ENCODE measurements at regions not wholly inside any gene's neighbourhood (a gene's known extent, or its start where the extent isn't known, plus 50 kb on each side); places are given as distances from the start of the nearest gene placed in this dataset.

DNA sequence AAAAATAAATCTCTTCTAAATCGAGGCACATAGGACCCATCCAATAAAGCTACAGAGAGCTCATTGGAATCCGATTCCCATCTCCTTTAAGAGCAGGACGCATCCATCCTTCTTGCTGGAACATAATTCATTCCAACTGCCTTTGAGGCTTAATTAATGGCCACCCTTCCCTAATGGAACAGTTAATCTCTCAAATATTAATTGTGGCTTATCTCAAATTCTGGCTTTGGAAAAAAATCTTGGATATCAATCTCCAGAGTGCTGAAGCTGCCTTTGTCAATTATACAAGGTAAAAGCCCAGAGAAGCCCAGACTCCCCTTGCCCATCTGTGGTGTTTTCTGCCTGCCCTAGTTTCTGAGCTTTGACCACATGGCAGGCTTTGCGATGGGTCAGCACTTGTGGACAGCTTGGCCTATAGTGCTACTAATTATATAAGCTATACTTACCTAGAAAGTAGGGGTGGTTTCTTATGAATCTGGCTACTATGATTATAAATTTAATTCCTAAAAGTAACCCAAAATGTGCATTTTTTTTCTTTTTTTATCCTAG lies 246.3 kb downstream of the NUAK1 start:
- TF ChIP-seq, protein P1, sequence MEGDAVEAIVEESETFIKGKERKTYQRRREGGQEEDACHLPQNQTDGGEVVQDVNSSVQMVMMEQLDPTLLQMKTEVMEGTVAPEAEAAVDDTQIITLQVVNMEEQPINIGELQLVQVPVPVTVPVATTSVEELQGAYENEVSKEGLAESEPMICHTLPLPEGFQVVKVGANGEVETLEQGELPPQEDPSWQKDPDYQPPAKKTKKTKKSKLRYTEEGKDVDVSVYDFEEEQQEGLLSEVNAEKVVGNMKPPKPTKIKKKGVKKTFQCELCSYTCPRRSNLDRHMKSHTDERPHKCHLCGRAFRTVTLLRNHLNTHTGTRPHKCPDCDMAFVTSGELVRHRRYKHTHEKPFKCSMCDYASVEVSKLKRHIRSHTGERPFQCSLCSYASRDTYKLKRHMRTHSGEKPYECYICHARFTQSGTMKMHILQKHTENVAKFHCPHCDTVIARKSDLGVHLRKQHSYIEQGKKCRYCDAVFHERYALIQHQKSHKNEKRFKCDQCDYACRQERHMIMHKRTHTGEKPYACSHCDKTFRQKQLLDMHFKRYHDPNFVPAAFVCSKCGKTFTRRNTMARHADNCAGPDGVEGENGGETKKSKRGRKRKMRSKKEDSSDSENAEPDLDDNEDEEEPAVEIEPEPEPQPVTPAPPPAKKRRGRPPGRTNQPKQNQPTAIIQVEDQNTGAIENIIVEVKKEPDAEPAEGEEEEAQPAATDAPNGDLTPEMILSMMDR (IDR thresholded peaks at IDR 0.05) = no peak
- no peak for TF ChIP-seq POLR2A (IDR thresholded peaks at IDR 0.05)
